Fibroblast of lung (primary cell): ENCODE measurements at regions not wholly inside any gene's neighbourhood (a gene's known extent, or its start where the extent isn't known, plus 50 kb on each side); places are given as distances from the start of the nearest gene placed in this dataset.

Source experiments
- DNase-seq, 2 donors: peaks; one replicate each; pipeline versions ENCODE4 v3.0.0 to v3.0.0-alpha.2; 2010; ENCODE audit warnings: low read depth in 2 of 2
- H2AFZ ChIP-seq: 2 replicates; pipeline ENCODE4 v1.5.1; 2012; ENCODE audit warnings: low read length, control low read depth, inconsistent platforms
- H3K27ac ChIP-seq: 2 replicates; pipeline ENCODE4 v1.5.1; 2011; ENCODE audit warnings: low read length, control low read depth; ENCODE audit not compliant: insufficient read depth
- H3K27me3 ChIP-seq: 2 replicates; pipeline ENCODE4 v1.5.1; 2011; ENCODE audit warnings: mild to moderate bottlenecking, low read length; ENCODE audit not compliant: control insufficient read depth, insufficient read depth
- H3K36me3 ChIP-seq: 2 replicates; pipeline ENCODE4 v1.5.1; 2011; ENCODE audit warnings: low read length; ENCODE audit not compliant: control insufficient read depth, insufficient read depth
- H3K4me1 ChIP-seq: 2 replicates; pipeline ENCODE4 v1.5.1; 2011; ENCODE audit warnings: low read length; ENCODE audit not compliant: control insufficient read depth, insufficient read depth; ENCODE audit errors: extremely low read depth
- H3K4me2 ChIP-seq: 2 replicates; pipeline ENCODE4 v1.5.1; 2011; ENCODE audit warnings: low read length, control low read depth; ENCODE audit not compliant: insufficient read depth; ENCODE audit errors: extremely low read depth
- H3K4me3 ChIP-seq, 4 experiments: fragments of 200-600 bp in 1 of 4; sonication (generic) in 1 of 4; replicated peaks in 1 of 4; 2 replicates each; pipeline ENCODE4 v1.5.1; 2011 to 2016; ENCODE audit warnings: low read length in 4 of 4, low read depth in 3 of 4, mild to moderate bottlenecking in 3 of 4, control low read depth in 2 of 4, inconsistent platforms in 1 of 4, mixed read lengths in 1 of 4; ENCODE audit not compliant: insufficient read depth in 1 of 4; ENCODE audit errors: control extremely low read depth in 1 of 4
- H3K79me2 ChIP-seq: 2 replicates; pipeline ENCODE4 v1.5.1; 2012; ENCODE audit warnings: mild to moderate bottlenecking, low read length, inconsistent platforms; ENCODE audit not compliant: control insufficient read depth, insufficient read depth
- H3K9ac ChIP-seq: 2 replicates; pipeline ENCODE4 v1.5.1; 2011; ENCODE audit warnings: mild to moderate bottlenecking, low read length, control low read depth; ENCODE audit not compliant: insufficient read depth
- H3K9me3 ChIP-seq: 2 replicates; pipeline ENCODE4 v1.5.1; 2012; ENCODE audit warnings: low read depth, low read length; ENCODE audit not compliant: control insufficient read depth, insufficient read depth
- H4K20me1 ChIP-seq: 2 replicates; pipeline ENCODE4 v1.5.1; 2011; ENCODE audit warnings: low read length; ENCODE audit not compliant: control insufficient read depth, insufficient read depth; ENCODE audit errors: extremely low read depth
- EZH2 ChIP-seq: IDR thresholded peaks from 2 replicates; pipeline ENCODE4 v1.5.1; 2012; ENCODE audit warnings: low read length, control low read depth, mild to moderate bottlenecking; ENCODE audit errors: missing control alignments
- TF ChIP-seq, protein P1 (sequence below), 2 donors: IDR thresholded peaks in 1 of 2; conservative IDR thresholded peaks in 1 of 2; 1 replicate in 1 of 2; 2 replicates in 1 of 2; pipeline ENCODE4 v1.5.1; 2011 to 2012; ENCODE audit warnings: low read length in 2 of 2, control low read depth in 1 of 2, inconsistent platforms in 1 of 2, low read depth in 1 of 2, mild to moderate bottlenecking in 1 of 2

DNA sequence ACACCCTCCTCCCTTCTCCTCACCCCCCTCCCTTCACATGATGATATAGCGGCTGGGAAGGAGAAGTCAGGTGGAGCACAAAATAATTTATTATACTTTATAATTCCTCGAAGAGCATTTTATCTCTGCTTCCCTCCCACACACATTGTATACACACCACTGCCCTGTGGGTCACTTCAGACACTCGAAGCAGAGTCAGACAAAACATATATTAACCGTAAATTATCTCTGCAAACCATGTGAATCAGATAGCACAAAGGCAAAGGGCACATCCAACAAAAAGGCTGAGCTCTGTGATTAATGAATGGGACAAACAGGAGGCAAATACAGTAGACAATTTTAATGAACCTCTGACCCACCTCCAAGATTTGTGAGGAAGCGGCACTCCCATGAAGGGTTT is 450.7 kb downstream of the GALC start:
- no peak for TF ChIP-seq EZH2
- TF ChIP-seq, protein P1, sequence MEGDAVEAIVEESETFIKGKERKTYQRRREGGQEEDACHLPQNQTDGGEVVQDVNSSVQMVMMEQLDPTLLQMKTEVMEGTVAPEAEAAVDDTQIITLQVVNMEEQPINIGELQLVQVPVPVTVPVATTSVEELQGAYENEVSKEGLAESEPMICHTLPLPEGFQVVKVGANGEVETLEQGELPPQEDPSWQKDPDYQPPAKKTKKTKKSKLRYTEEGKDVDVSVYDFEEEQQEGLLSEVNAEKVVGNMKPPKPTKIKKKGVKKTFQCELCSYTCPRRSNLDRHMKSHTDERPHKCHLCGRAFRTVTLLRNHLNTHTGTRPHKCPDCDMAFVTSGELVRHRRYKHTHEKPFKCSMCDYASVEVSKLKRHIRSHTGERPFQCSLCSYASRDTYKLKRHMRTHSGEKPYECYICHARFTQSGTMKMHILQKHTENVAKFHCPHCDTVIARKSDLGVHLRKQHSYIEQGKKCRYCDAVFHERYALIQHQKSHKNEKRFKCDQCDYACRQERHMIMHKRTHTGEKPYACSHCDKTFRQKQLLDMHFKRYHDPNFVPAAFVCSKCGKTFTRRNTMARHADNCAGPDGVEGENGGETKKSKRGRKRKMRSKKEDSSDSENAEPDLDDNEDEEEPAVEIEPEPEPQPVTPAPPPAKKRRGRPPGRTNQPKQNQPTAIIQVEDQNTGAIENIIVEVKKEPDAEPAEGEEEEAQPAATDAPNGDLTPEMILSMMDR (conservative IDR thresholded peaks at IDR 0.05 in 1 of 2, IDR thresholded peaks at IDR 0.05 in 1 of 2; ENCODE audit: low read depth in 1 of 2, low read length in 2 of 2) = no peak
- no peaks in the 10 kb centered on the region for H3K9me3 ChIP-seq
- H3K4me2 ChIP-seq = no peak overlapping the region
- no peaks in the 10 kb centered on the region for H3K27me3 ChIP-seq
- no peaks in the 10 kb centered on the region for H4K20me1 ChIP-seq
- DNase-seq = no peak
- no peaks in the 10 kb centered on the region for H3K4me1 ChIP-seq
- H3K4me3 ChIP-seq = no peak overlapping the region
- no peaks in the 10 kb centered on the region for H3K36me3 ChIP-seq
- no peak overlapping the region for H2AFZ ChIP-seq
- no peak overlapping the region for H3K9ac ChIP-seq
- H3K79me2 ChIP-seq = no peaks in the 10 kb centered on the region
- H3K27ac ChIP-seq = no peak overlapping the region

DNA sequence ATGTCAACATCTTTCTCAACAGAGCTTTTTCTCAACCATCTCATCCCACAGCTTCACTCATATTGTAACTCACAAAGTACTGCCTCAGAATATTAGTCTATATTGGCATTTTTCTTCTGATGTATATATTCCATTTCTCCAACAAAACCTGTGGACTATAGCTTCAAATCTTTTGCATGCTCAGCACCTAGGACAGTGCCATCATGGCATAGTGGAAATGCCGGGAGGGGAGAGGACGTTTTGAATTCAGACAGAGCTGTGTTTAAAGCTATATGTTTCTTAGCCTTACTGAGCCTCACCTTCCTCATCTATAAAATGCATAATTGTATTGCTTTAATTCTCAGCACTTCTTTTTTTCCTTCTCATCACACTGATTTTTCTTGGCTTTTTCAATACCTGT is 452.6 kb downstream of the GALC start:
- H2AFZ ChIP-seq = no peak overlapping the region
- H3K36me3 ChIP-seq = no peaks in the 10 kb centered on the region
- no peaks in the 10 kb centered on the region for H3K79me2 ChIP-seq
- no peaks in the 10 kb centered on the region for H3K9me3 ChIP-seq
- H3K27me3 ChIP-seq = no peaks in the 10 kb centered on the region
- no peaks in the 10 kb centered on the region for H3K4me1 ChIP-seq
- H3K4me3 ChIP-seq = no peak overlapping the region
- no peaks in the 10 kb centered on the region for H4K20me1 ChIP-seq
- H3K9ac ChIP-seq = no peak overlapping the region
- no peak overlapping the region for H3K27ac ChIP-seq
- DNase-seq = no peak
- TF ChIP-seq, protein P1 (conservative IDR thresholded peaks at IDR 0.05 in 1 of 2, IDR thresholded peaks at IDR 0.05 in 1 of 2; ENCODE audit: low read depth in 1 of 2, low read length in 2 of 2) = no peak
- no peak for TF ChIP-seq EZH2
- H3K4me2 ChIP-seq = no peak overlapping the region

DNA sequence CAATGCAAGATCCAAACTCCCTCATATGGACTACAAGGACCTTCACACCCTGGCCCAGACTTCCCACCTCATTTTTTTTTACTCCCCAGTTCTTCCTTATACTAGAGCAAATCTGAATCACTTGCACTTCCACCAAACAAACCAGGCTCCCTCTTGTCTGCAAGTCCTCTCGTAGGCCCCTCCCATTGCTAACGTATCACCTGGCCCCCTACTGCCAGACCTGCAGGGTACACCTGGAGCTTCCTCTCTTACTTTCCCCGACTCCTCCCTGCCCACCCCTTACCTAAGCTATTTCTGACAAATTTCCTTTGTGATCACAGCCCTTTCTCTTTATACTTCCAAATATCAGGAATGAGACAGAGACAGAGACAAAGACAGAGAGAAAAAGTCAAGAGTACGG is 463.9 kb downstream of the GALC start:
- TF ChIP-seq, protein P1 (conservative IDR thresholded peaks at IDR 0.05 in 1 of 2, IDR thresholded peaks at IDR 0.05 in 1 of 2; ENCODE audit: low read depth in 1 of 2, low read length in 2 of 2) = no peak
- no peak for TF ChIP-seq EZH2
- Histone ChIP-seq H3K4me3 (no peak overlapping the region), H3K9me3 (no peaks in the 10 kb centered on the region), H3K4me2 (no peak overlapping the region), H3K79me2 (no peaks in the 10 kb centered on the region), H4K20me1 (no peaks in the 10 kb centered on the region), H3K4me1 (no peaks in the 10 kb centered on the region), H2AFZ (no peak overlapping the region), H3K36me3 (no peaks in the 10 kb centered on the region), H3K27me3 (no peaks in the 10 kb centered on the region), H3K27ac (no peak overlapping the region), H3K9ac (no peak overlapping the region)
- DNase-seq = no peak
